ENCODE measurements at regions not wholly inside any gene's neighbourhood (a gene's known extent, or its start where the extent isn't known, plus 50 kb on each side); places are given as distances from the start of the nearest gene placed in this dataset.

DNA sequence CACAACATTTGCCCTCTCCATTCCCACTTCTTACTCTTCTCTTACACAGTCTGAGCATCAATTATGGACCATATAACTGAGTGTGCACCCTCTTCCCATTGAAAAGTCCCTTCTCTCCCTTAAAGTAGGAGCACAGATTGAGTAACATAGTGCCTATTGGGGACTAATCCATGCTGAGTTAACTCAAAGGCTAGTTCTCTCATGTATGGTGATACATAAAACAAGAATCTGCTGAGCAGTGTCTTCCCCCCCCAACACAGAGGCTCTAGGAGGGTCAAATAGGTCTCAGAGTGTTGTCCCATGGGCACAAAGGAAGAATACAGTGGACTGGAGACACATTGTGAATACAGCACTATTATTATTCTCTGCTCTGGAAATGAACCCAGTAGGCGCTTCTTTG lies 274.6 kb upstream of the BOD1L1 start:
- TF ChIP-seq, protein P1, sequence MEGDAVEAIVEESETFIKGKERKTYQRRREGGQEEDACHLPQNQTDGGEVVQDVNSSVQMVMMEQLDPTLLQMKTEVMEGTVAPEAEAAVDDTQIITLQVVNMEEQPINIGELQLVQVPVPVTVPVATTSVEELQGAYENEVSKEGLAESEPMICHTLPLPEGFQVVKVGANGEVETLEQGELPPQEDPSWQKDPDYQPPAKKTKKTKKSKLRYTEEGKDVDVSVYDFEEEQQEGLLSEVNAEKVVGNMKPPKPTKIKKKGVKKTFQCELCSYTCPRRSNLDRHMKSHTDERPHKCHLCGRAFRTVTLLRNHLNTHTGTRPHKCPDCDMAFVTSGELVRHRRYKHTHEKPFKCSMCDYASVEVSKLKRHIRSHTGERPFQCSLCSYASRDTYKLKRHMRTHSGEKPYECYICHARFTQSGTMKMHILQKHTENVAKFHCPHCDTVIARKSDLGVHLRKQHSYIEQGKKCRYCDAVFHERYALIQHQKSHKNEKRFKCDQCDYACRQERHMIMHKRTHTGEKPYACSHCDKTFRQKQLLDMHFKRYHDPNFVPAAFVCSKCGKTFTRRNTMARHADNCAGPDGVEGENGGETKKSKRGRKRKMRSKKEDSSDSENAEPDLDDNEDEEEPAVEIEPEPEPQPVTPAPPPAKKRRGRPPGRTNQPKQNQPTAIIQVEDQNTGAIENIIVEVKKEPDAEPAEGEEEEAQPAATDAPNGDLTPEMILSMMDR (IDR thresholded peaks at IDR 0.05) = no peak
- TF ChIP-seq POLR2A (IDR thresholded peaks at IDR 0.05) (no peak), POLR2AphosphoS5 (IDR thresholded peaks at IDR 0.05) (no peak)
